GM12872 (cell line): ENCODE measurements at regions not wholly inside any gene's neighbourhood (a gene's known extent, or its start where the extent isn't known, plus 50 kb on each side); places are given as distances from the start of the nearest gene placed in this dataset.

Source experiments
- TF ChIP-seq, protein P1 (sequence below): IDR thresholded peaks from 3 replicates; pipeline ENCODE4 v1.5.1; 2011; ENCODE audit warnings: low read depth, mild to moderate bottlenecking, low read length, moderate library complexity; ENCODE audit not compliant: insufficient read depth

- TF ChIP-seq, protein P1, sequence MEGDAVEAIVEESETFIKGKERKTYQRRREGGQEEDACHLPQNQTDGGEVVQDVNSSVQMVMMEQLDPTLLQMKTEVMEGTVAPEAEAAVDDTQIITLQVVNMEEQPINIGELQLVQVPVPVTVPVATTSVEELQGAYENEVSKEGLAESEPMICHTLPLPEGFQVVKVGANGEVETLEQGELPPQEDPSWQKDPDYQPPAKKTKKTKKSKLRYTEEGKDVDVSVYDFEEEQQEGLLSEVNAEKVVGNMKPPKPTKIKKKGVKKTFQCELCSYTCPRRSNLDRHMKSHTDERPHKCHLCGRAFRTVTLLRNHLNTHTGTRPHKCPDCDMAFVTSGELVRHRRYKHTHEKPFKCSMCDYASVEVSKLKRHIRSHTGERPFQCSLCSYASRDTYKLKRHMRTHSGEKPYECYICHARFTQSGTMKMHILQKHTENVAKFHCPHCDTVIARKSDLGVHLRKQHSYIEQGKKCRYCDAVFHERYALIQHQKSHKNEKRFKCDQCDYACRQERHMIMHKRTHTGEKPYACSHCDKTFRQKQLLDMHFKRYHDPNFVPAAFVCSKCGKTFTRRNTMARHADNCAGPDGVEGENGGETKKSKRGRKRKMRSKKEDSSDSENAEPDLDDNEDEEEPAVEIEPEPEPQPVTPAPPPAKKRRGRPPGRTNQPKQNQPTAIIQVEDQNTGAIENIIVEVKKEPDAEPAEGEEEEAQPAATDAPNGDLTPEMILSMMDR = no peak
These were observed 443.0 kb downstream of the COL12A1 start for GRCh38 chr6:74762841-74763240.

GRCh38 chr6:74757813-74758212 lies 448.0 kb downstream of the COL12A1 start:
- TF ChIP-seq, protein P1 = no peak

GRCh38 chr6:74756923-74757322 lies 448.9 kb downstream of the COL12A1 start:
- TF ChIP-seq, protein P1 = no peak

GRCh38 chr6:74755778-74756177 lies 450.1 kb downstream of the COL12A1 start:
- TF ChIP-seq, protein P1 = no peak

GRCh38 chr6:74755196-74755595 lies 450.7 kb downstream of the COL12A1 start:
- TF ChIP-seq, protein P1 = no peak

- TF ChIP-seq, protein P1 = no peak
These were observed 451.8 kb downstream of the COL12A1 start for GRCh38 chr6:74753883-74754600.

DNA sequence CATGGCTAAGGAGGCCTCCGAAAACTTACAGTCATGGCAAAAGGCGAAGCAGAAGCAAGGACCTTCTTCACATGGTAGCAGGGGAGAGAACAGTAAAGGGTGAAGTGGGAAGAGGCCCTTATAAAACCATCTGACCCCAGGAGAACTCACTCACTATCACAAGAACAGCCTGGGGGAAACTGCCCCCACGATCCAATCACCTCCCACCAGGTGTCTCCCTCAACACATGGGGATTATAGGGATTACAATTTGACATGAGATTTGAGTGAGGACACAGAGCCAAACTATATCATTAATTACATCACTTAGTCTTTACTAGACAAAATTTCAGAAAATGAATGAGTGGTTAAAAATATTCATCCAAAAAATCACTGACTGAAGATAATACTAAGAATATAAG lies 453.6 kb downstream of the COL12A1 start:
- TF ChIP-seq, protein P1 = no peak

DNA sequence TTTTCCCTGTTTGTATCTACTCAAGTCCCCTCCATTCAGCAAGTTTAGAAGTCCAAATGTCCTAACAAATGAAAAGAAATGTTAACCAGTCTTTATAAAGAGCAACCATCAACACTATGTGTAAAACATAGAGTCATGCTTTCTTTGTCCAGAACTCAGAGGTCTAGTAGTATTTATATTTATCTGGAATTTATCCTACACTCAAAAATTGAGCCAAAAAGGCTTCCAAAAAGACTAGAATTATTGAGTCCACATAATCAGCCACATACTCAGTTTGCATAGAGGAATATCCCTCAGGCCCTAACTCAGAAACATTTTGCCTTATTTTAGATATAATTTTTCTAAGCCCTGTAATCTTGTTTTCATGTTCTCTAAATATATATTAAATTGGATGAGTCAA lies 455.0 kb downstream of the COL12A1 start:
- TF ChIP-seq, protein P1 = no peak
